Adrenal gland (tissue), 5 donors: ENCODE measurements at regions not wholly inside any gene's neighbourhood (a gene's known extent, or its start where the extent isn't known, plus 50 kb on each side); places are given as distances from the start of the nearest gene placed in this dataset.

Source experiments
- CTCF ChIP-seq, 6 experiments: fragments of 450-650 bp in 4 of 6; fragments of 200-600 bp in 2 of 6; sonication (generic) in 1 of 6; IDR thresholded peaks; 1 replicate in 5 of 6; 2 replicates in 1 of 6; pipeline versions ENCODE4 v1.5.1 to v1.8.0; 2016 to 2021; ENCODE audit warnings: antibody characterized with exemption in 6 of 6, mild to moderate bottlenecking in 2 of 6, moderate library complexity in 1 of 6
- POLR2A ChIP-seq, 2 donors: fragments of 450-650 bp; IDR thresholded peaks; one replicate each; pipeline ENCODE4 v1.6.1; 2017; ENCODE audit warnings: antibody characterized with exemption in 2 of 2, mild to moderate bottlenecking in 2 of 2, moderate library complexity in 1 of 2
- donor health status: DM: no; HTN: no; CAD: no.

GRCh38 chr7:16278167-16278787 is 143.1 kb downstream of the CRPPA start:
- TF ChIP-seq CTCF (IDR thresholded peaks at IDR 0.05) (no peak), POLR2A (IDR thresholded peaks at IDR 0.05) (no peak)
